ENCODE measurements at regions not wholly inside any gene's neighbourhood (a gene's known extent, or its start where the extent isn't known, plus 50 kb on each side); places are given as distances from the start of the nearest gene placed in this dataset.

GRCh38 chr3:150213577-150213976 lies 194.5 kb upstream of the TSC22D2 start:
- no peak for DNase-seq

GRCh38 chr3:150210461-150211110 lies 197.5 kb upstream of the TSC22D2 start:
- no peak for DNase-seq

- no peak for DNase-seq
Measured at GRCh38 chr3:150203273-150203672, 204.8 kb upstream of the TSC22D2 start.

- no peak for DNase-seq
Measured at GRCh38 chr3:150202711-150203110, 205.4 kb upstream of the TSC22D2 start.

- no peak for DNase-seq
Measured at GRCh38 chr3:150194957-150195356, 213.1 kb upstream of the TSC22D2 start.

- DNase-seq = no peak
Measured at GRCh38 chr3:150194513-150194912, 213.6 kb upstream of the TSC22D2 start.

- DNase-seq = no peak
Measured at GRCh38 chr3:150184426-150185071, 213.9 kb upstream of the PFN2 start.

GRCh38 chr3:150183678-150184425 lies 213.2 kb upstream of the PFN2 start:
- peak; percentile 41 to 55 for DNase-seq

- DNase-seq = no peak
Measured at GRCh38 chr3:150180334-150180733, 209.6 kb upstream of the PFN2 start.

- no peak for DNase-seq
Measured at GRCh38 chr3:150179330-150179729, 208.6 kb upstream of the PFN2 start.

- no peak for DNase-seq
Measured at GRCh38 chr3:150177673-150178381, 207.1 kb upstream of the PFN2 start.

GRCh38 chr3:150174179-150174578 lies 203.5 kb upstream of the PFN2 start:
- DNase-seq = no peak

GRCh38 chr3:150172356-150172755 lies 201.7 kb upstream of the PFN2 start:
- DNase-seq = no peak

- DNase-seq = no peak
Measured at GRCh38 chr3:150170852-150171520, 200.3 kb upstream of the PFN2 start.

- DNase-seq = no peak
Measured at GRCh38 chr3:150169330-150169940, 198.7 kb upstream of the PFN2 start.

- no peak for DNase-seq
Measured at GRCh38 chr3:150168698-150169097, 198.0 kb upstream of the PFN2 start.

- no peak for DNase-seq
Measured at GRCh38 chr3:150165396-150166094, 194.8 kb upstream of the PFN2 start.

- DNase-seq = no peak
Measured at GRCh38 chr3:150161011-150161410, 190.3 kb upstream of the PFN2 start.

- DNase-seq = no peak
Measured at GRCh38 chr3:150158943-150159625, 188.4 kb upstream of the PFN2 start.

GRCh38 chr3:150152567-150152966 lies 181.9 kb upstream of the PFN2 start:
- no peak for DNase-seq

GRCh38 chr3:150150633-150151032 lies 179.9 kb upstream of the PFN2 start:
- DNase-seq = no peak
